ENCODE measurements at regions not wholly inside any gene's neighbourhood (a gene's known extent, or its start where the extent isn't known, plus 50 kb on each side); places are given as distances from the start of the nearest gene placed in this dataset.

- DNase-seq, result no peak
- intact Hi-C loops (cut with DNase I), result no loop called here
- Histone ChIP-seq H3K4me1 (replicated peaks in 1 of 2) (peaks cover 0 to 20% of the 10 kb centered on the region in 2 donors), H3K27me3 (no peaks in the 10 kb centered on the region), H3K27ac (no peak overlapping the region), H3K4me3 (no peak overlapping the region), H3K36me3 (replicated peaks in 1 of 2) (no peaks in the 10 kb centered on the region), H3K9me3 (replicated peaks in 1 of 3) (no peaks in the 10 kb centered on the region)
- TF ChIP-seq POLR2A (IDR thresholded peaks at IDR 0.05), result no peak
- TF ChIP-seq, protein P1, sequence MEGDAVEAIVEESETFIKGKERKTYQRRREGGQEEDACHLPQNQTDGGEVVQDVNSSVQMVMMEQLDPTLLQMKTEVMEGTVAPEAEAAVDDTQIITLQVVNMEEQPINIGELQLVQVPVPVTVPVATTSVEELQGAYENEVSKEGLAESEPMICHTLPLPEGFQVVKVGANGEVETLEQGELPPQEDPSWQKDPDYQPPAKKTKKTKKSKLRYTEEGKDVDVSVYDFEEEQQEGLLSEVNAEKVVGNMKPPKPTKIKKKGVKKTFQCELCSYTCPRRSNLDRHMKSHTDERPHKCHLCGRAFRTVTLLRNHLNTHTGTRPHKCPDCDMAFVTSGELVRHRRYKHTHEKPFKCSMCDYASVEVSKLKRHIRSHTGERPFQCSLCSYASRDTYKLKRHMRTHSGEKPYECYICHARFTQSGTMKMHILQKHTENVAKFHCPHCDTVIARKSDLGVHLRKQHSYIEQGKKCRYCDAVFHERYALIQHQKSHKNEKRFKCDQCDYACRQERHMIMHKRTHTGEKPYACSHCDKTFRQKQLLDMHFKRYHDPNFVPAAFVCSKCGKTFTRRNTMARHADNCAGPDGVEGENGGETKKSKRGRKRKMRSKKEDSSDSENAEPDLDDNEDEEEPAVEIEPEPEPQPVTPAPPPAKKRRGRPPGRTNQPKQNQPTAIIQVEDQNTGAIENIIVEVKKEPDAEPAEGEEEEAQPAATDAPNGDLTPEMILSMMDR (IDR thresholded peaks at IDR 0.05), result no peak
- WGBS, 4 donors, result 36 to 64% (median 56%) methylated on average over 1 of the region's 1 CpG
Measured at GRCh38 chr3:117405359-117405758, 695.8 kb downstream of the TUSC7 start.

- Histone ChIP-seq H3K4me1 (replicated peaks in 1 of 2) (peaks cover 0 to 32% of the 10 kb centered on the region in 2 donors), H3K4me3 (no peak overlapping the region), H3K27ac (no peak overlapping the region), H3K9me3 (replicated peaks in 1 of 3) (no peaks in the 10 kb centered on the region), H3K27me3 (no peaks in the 10 kb centered on the region), H3K36me3 (replicated peaks in 1 of 2) (no peaks in the 10 kb centered on the region)
- TF ChIP-seq, protein P1 (IDR thresholded peaks at IDR 0.05), result peak in 4 of 6 experiments; percentile 5 to 17 (median 15)
- no peak for TF ChIP-seq POLR2A (IDR thresholded peaks at IDR 0.05)
- intact Hi-C loops (cut with DNase I), result no loop called here
- DNase-seq, result no peak
Measured at GRCh38 chr3:117407317-117407716, 697.7 kb downstream of the TUSC7 start.

DNA sequence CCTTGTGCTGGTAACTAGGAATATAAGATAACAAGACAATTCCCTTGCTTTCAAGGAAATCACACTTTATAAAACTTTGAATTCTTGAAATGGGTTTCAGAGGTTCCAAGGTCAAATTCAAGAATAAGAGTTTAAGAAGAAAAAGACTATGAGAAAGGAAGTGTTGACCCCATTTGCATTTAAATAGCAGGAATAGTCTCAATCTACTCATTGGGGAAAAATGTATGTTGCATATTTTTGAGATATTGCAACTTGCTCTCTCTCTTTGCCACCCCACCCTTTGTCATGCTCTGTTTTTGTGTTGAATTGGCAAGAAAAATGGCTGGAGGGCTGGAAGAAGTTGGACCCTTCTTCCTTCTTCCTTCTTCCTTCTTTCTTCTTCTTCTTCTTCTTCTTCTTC is 699.2 kb downstream of the TUSC7 start:
- H3K4me1 ChIP-seq (replicated peaks in 1 of 2), result peaks cover 0 to 28% of the 10 kb centered on the region in 2 donors
- H3K27ac ChIP-seq, result no peak overlapping the region
- intact Hi-C loops (cut with DNase I), result no loop called here
- TF ChIP-seq POLR2A (IDR thresholded peaks at IDR 0.05), result no peak
- TF ChIP-seq, protein P1 (IDR thresholded peaks at IDR 0.05), result no peak
- H3K27me3 ChIP-seq, result no peaks in the 10 kb centered on the region
- H3K36me3 ChIP-seq (replicated peaks in 1 of 2), result no peaks in the 10 kb centered on the region
- H3K9me3 ChIP-seq (replicated peaks in 1 of 3), result no peaks in the 10 kb centered on the region
- no peak for DNase-seq
- H3K4me3 ChIP-seq, result no peak overlapping the region

DNA sequence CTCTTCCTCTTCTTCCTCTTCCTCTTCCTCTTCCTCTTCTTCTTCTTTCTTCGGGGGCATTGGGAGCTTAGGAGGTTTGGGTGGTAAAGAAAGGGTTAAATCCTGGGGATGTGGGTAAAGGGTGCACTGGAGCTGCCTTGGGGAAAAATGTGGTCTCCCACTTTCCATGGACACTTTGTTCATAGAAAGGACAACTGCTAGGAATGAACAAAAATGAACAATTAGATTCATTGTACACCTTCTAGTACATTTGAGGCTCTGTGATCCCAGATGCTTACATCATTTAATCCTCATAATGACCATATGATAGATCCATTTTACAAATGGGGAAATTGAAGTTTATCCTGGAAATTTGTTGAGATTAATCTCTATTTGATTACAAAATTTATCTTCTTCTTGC is 699.7 kb downstream of the TUSC7 start:
- 86 to 94% (median 87%) methylated on average over 1 of the region's 1 CpG for WGBS, 4 donors
- TF ChIP-seq, protein P1 (IDR thresholded peaks at IDR 0.05), result no peak
- TF ChIP-seq POLR2A (IDR thresholded peaks at IDR 0.05), result no peak
- no peak for DNase-seq
- no peak overlapping the region for H3K4me3 ChIP-seq
- intact Hi-C loops (cut with DNase I), result no loop called here
- no peaks in the 10 kb centered on the region for H3K27me3 ChIP-seq
- H3K36me3 ChIP-seq (replicated peaks in 1 of 2), result no peaks in the 10 kb centered on the region
- H3K9me3 ChIP-seq (replicated peaks in 1 of 3), result no peaks in the 10 kb centered on the region
- peaks cover 0 to 23% of the 10 kb centered on the region in 2 donors for H3K4me1 ChIP-seq (replicated peaks in 1 of 2)
- no peak overlapping the region for H3K27ac ChIP-seq

All from adrenal gland (tissue), 9 donors.